D721Med (cell line): ENCODE measurements at regions not wholly inside any gene's neighbourhood (a gene's known extent, or its start where the extent isn't known, plus 50 kb on each side); places are given as distances from the start of the nearest gene placed in this dataset.

ENCODE experiments used
- DNase-seq: peaks from one replicate; pipeline ENCODE4 v3.0.0; 2011; ENCODE audit warnings: low spot score; ENCODE audit not compliant: insufficient read length
- FAIRE-seq: peaks from 2 replicates; lab custom pipeline; 2011; peaks lifted over from hg19 to GRCh38; lab: Jason Lieb, UNC
- TF ChIP-seq, protein P1 (sequence below): IDR thresholded peaks from 2 replicates; pipeline ENCODE4 v1.5.1; 2012; ENCODE audit warnings: mild to moderate bottlenecking, control low read depth; ENCODE audit not compliant: insufficient read depth; ENCODE audit errors: missing control alignments

GRCh38 chrY:7444141-7444540, 532.6 kb upstream of the AMELY start:
- TF ChIP-seq, protein P1, sequence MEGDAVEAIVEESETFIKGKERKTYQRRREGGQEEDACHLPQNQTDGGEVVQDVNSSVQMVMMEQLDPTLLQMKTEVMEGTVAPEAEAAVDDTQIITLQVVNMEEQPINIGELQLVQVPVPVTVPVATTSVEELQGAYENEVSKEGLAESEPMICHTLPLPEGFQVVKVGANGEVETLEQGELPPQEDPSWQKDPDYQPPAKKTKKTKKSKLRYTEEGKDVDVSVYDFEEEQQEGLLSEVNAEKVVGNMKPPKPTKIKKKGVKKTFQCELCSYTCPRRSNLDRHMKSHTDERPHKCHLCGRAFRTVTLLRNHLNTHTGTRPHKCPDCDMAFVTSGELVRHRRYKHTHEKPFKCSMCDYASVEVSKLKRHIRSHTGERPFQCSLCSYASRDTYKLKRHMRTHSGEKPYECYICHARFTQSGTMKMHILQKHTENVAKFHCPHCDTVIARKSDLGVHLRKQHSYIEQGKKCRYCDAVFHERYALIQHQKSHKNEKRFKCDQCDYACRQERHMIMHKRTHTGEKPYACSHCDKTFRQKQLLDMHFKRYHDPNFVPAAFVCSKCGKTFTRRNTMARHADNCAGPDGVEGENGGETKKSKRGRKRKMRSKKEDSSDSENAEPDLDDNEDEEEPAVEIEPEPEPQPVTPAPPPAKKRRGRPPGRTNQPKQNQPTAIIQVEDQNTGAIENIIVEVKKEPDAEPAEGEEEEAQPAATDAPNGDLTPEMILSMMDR: no peak
- DNase-seq: no peak
- no peak for FAIRE-seq

GRCh38 chrY:7440796-7441530, 529.4 kb upstream of the AMELY start:
- no peak for FAIRE-seq
- no peak for DNase-seq
- TF ChIP-seq, protein P1: no peak

DNA sequence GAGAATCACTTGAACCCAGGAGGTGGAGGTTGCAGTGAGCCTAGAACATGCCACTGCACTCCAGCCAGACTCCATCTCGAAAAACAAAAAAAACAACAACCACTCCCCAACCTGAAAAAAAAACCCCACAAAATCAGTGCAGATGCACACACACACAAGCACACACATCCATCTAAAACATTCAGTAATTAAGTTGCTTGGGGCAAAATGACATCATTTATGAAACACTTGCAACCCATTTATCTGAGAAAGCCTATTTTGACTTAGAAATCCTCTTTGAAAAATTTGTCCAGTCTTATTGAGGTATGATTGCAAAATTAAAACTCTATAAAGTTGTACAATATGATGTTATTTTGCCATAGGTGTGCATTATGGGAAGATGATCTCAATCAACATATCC, 525.5 kb upstream of the AMELY start:
- FAIRE-seq (no peak), DNase-seq (no peak)
- TF ChIP-seq, protein P1: no peak

- no peak for FAIRE-seq
- TF ChIP-seq, protein P1: no peak
- no peak for DNase-seq
Measured at GRCh38 chrY:7433817-7434809, 522.6 kb upstream of the AMELY start.

DNA sequence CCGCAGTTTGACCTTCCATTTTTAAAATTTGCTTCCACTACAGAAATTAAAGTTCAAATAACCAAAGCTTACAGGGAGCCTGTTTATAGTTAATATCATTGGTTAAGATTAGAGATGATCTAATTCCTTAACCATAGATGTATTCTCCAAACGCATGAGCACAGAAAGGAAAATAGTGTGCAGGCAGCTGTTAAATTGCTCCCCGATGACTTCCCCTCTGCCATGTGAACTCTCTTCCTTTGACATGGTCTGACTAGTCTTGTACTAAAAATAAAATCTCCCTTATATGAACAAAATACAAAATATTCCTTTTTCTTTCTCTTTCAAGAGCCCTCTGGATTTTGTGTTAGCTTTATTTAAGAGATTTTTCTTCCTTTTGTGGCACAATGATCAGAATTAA, 507.6 kb upstream of the AMELY start:
- TF ChIP-seq, protein P1: no peak
- DNase-seq: no peak
- no peak for FAIRE-seq

- TF ChIP-seq, protein P1: no peak
- no peak for DNase-seq
- no peak for FAIRE-seq
Measured at GRCh38 chrY:7417946-7418345, 506.4 kb upstream of the AMELY start.
